ENCODE measurements at regions not wholly inside any gene's neighbourhood (a gene's known extent, or its start where the extent isn't known, plus 50 kb on each side); places are given as distances from the start of the nearest gene placed in this dataset.

DNA sequence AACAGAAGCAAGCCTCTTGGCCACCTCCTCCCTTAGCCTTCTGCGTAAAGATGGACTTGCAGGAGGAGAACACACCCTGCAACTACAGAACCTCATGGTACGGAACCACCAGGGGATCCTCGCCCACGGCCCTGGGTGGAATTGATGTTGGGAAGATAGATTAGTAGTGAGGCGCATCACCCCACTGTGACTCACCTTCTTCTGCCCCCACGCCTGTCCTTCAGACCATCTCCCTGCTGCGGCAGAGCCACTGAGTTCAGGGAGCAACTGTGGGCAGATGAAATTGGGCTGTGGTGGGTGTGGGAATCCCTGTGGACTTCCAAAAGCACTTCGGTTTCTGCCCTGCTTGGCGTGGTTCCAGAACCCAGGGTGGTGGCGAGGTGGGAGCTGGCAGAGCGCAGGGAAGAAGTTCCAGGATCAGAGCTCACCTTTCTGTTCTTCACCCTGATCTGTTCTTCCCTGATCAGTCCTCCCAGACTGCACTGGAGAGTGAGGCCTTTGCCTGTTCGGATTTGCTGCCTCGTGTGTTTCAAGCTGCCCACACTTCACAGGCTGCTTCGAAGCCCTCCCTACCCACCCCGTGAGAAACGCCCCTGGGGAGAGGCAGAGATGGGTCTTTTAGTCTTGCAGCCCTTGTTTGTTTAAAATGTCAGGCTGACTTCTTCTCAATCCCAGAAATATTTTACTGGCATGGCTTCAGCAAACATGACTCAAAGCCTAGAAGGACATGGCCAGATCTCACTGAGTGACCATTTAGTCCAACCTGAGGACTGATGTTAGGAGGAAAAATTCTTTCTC, 92.8 kb upstream of the MLN start:
- TF ChIP-seq, protein P1, sequence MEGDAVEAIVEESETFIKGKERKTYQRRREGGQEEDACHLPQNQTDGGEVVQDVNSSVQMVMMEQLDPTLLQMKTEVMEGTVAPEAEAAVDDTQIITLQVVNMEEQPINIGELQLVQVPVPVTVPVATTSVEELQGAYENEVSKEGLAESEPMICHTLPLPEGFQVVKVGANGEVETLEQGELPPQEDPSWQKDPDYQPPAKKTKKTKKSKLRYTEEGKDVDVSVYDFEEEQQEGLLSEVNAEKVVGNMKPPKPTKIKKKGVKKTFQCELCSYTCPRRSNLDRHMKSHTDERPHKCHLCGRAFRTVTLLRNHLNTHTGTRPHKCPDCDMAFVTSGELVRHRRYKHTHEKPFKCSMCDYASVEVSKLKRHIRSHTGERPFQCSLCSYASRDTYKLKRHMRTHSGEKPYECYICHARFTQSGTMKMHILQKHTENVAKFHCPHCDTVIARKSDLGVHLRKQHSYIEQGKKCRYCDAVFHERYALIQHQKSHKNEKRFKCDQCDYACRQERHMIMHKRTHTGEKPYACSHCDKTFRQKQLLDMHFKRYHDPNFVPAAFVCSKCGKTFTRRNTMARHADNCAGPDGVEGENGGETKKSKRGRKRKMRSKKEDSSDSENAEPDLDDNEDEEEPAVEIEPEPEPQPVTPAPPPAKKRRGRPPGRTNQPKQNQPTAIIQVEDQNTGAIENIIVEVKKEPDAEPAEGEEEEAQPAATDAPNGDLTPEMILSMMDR (IDR thresholded peaks at IDR 0.05) = no peak
- DNase-seq (ENCODE audit: low spot score) = no peak

DNA sequence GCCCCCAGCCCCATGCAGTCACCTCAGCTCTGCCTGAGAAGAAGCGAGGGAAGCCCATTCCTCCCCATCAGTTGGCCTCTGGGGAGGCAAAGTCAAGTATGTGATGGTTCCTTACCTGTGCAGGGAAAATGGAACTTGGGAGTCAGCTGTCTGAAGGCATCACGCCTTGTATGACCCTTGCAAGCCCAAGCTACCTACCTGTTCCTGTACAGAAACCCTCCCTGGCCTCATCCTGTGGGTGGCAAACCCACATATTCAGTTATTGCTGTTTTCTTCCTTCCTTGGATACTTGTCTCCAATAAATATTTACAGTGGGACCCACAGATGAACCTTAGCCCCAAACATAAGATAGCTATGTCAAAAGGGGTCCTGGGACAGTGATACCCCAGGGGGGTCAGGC, 92.2 kb upstream of the MLN start:
- Histone ChIP-seq H3K27ac (no peak overlapping the region), H3K4me3 (no peak overlapping the region)
- TF ChIP-seq, protein P1 (IDR thresholded peaks at IDR 0.05) = no peak
- no peak for DNase-seq (ENCODE audit: low spot score)

More for the DNA sequence above, 92.8 kb upstream of the MLN start:
- peak overlapping the region; percentile 5 to 57 for H3K27ac ChIP-seq
- no peak overlapping the region for H3K4me3 ChIP-seq

DNA sequence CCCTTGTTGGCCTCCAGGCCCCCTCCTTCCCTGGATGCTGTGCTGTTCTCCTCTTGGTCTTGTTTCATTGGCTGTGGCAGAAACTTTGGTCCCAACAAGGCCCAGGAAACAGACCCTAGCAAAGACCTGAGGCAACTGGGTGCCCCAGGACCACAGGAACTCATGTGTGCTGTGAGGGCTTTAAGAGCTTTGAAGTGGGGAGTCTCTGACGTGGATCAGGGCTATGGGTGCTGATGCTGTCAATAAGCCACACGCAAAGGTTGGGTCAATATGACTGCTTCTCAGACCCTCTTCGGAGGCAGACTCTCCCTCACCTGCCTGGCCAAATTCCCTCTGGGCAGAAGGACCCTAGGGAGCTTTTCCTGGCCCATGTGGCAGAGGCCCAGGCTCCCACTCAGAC, 91.5 kb upstream of the MLN start:
- Histone ChIP-seq H3K27ac (peak overlapping the region in 1 of 2 donors; percentile 80), H3K4me3 (no peak overlapping the region)
- TF ChIP-seq, protein P1 (IDR thresholded peaks at IDR 0.05) = no peak
- DNase-seq (ENCODE audit: low spot score) = no peak

DNA sequence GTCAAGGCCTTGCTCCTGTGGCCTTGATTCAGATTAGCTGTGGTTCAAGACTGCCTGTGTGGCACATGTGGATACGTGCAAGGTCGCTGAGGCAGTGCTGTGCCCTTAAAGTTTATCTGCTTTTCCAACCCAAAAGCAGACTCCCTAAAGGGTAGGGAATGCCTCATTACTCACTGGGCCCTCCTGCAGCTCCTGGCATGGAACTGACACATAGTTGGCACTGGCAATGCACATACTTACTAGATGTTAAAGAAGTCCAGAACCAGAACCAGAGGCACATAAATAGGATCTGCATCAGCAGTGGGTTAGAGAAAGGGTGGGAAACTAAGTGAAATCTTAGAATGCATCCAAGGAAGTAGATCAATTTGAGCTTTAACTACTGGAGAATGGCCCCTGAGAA, 90.6 kb upstream of the MLN start:
- H3K27ac ChIP-seq = peak overlapping the region in 1 of 2 donors; percentile 80
- TF ChIP-seq, protein P1 (IDR thresholded peaks at IDR 0.05) = no peak
- no peak overlapping the region for H3K4me3 ChIP-seq
- DNase-seq (ENCODE audit: low spot score) = no peak

DNA sequence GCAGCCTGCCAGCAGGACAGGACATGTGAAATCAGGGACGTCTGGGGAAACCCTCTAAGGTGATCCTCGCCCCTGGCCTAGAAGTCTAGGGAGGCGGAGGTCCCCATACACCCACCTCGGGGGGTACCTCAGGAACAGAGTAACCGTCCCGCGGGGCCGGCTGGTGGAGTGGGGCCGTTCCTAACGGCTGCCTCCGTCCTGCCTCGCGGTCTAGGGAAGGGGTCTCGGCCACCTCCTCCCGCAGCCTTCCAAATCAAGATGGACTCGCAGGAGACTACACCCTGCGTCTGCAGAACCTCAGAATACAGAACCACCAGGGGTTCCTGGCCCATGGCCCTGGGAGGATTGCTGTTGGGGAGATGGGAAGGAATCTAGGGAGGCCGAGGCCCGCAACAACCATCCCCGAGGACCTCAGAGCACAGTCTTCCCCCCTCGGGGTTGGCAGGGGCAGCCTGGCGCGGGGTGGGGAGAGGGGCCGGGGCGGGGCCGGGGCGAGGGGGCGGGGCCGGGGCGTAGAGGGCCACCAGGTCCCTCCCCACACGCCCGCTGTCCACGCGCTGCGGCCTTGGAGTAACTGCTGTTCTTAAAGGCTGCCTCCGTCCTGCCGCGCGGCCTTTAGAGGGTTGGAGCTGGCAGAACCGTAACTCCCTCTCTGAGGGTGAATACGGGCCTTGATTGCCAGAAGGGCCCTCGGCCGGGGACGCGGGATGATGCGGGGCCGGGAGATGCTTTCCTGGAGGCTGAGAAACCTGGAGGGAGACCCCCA, 89.0 kb upstream of the MLN start:
- DNase-seq (ENCODE audit: low spot score) = no peak
- TF ChIP-seq, protein P1 (IDR thresholded peaks at IDR 0.05) = no peak
- no peak overlapping the region for H3K27ac ChIP-seq
- H3K4me3 ChIP-seq = no peak overlapping the region

DNA sequence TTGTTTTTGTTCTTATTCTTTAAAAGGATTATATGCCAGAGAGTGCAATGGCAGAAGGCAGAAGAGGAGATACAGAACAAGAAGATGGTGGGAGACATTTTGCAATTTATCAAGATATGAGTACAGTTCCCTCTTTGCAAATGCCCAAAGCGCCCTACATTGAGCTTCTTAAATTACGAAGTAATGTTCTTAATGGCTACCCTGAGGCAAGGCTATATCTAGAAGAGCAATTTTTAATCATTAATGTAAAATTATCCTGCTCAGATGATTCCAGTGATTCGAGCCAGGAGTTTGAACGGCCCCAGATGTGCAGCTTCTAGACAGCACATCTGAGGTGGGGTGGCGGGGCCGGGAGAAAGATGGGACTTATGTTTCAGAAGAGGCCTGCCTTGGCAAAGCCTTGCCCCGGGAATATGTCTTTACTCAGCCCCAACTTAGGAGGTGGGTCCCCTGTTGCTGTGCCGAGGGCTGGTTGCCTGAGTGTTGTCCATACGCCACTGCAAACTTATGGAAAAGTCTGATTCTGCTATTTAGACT, 84.9 kb upstream of the MLN start:
- H3K4me3 ChIP-seq = no peak overlapping the region
- TF ChIP-seq, protein P1 (IDR thresholded peaks at IDR 0.05) = no peak
- DNase-seq (ENCODE audit: low spot score) = no peak
- no peak overlapping the region for H3K27ac ChIP-seq

All from coronary artery (tissue), 2 donors.